GM12878 (cell line): ENCODE measurements at regions not wholly inside any gene's neighbourhood (a gene's known extent, or its start where the extent isn't known, plus 50 kb on each side); places are given as distances from the start of the nearest gene placed in this dataset.

Experiments
- ATAC-seq: fragments of 200-7000 bp; cut with Tn5 transposase; 3 replicates; pipeline ENCODE4 v1.9.1; 2020; ENCODE audit warnings: mild to moderate bottlenecking, moderate library complexity
- BruUV-seq: library from RNA; stranded (reverse); fragments of 400-500 nt; replicated peaks from 2 replicates; lab custom pipeline; 2021; lab: Mats Ljungman, UMichigan
- CTCF ChIA-PET: fragments of 300-600 bp; sonication (Branson Sonifier 250); formaldehyde crosslinking; extraction: SDS; loops from one replicate; lab custom pipeline; 2021; ENCODE audit warnings: inconsistent platforms; lab: Yijun Ruan, JAX
- POLR2A ChIA-PET: fragments of 350-600 bp; formaldehyde crosslinking; extraction: SDS; loops from one replicate; lab custom pipeline; 2021; ENCODE audit warnings: inconsistent platforms; lab: Charles Lee
- RAD21 ChIA-PET: fragments of 300-600 bp; sonication (Branson Sonifier 250); formaldehyde crosslinking; loops from one replicate; lab custom pipeline; 2023; ENCODE audit warnings: antibody characterized with exemption; ENCODE audit not compliant: unreplicated experiment; lab: Charles Lee
- SMC1A ChIA-PET: fragments of 300-600 bp; sonication (Branson Sonifier 250); formaldehyde crosslinking; loops from one replicate; lab custom pipeline; 2023; ENCODE audit not compliant: unreplicated experiment, uncharacterized antibody; lab: Charles Lee
- DNase-seq: peaks from one replicate; pipeline ENCODE4 v3.0.0-alpha.2; 2011; ENCODE audit warnings: low read depth, low spot score
- FAIRE-seq: peaks from 3 replicates; lab custom pipeline; 2011; peaks lifted over from hg19 to GRCh38; lab: Jason Lieb, UNC
- H2AFZ ChIP-seq: 2 replicates; pipeline ENCODE4 v1.6.0; 2011; ENCODE audit warnings: low read depth, low read length, control low read depth; ENCODE audit not compliant: control insufficient read depth
- H3K27ac ChIP-seq: 2 replicates; pipeline ENCODE4 v1.5.1; 2011; ENCODE audit warnings: control low read depth; ENCODE audit not compliant: control insufficient read depth, insufficient read depth
- H3K27me3 ChIP-seq, 2 experiments: replicated peaks in 1 of 2; 2 replicates each; pipeline versions ENCODE4 v1.6.0 to v1.6.1; 2011; ENCODE audit warnings: low read length in 1 of 2; ENCODE audit not compliant: control insufficient read depth in 2 of 2, insufficient read depth in 2 of 2
- H3K36me3 ChIP-seq, 2 experiments: 2 replicates each; pipeline ENCODE4 v1.5.1; 2011; ENCODE audit warnings: low read length in 1 of 2; ENCODE audit not compliant: control insufficient read depth in 2 of 2, insufficient read depth in 2 of 2
- H3K4me1 ChIP-seq: 2 replicates; pipeline ENCODE4 v1.6.1; 2011; ENCODE audit warnings: mild to moderate bottlenecking, low read length, moderate library complexity, mixed read lengths; ENCODE audit not compliant: control insufficient read depth, insufficient read depth
- H3K4me2 ChIP-seq: 2 replicates; pipeline ENCODE4 v1.6.0; 2011; ENCODE audit warnings: control low read depth; ENCODE audit not compliant: control insufficient read depth, insufficient read depth
- H3K4me3 ChIP-seq: fragments of 200-600 bp; sonication (generic); 2 replicates; pipeline ENCODE4 v1.5.1; 2016
- H3K79me2 ChIP-seq: 2 replicates; pipeline ENCODE4 v1.6.0; 2011; ENCODE audit warnings: low read length; ENCODE audit not compliant: control insufficient read depth, insufficient read depth
- H3K9ac ChIP-seq: 2 replicates; pipeline ENCODE4 v1.8.0; 2011; ENCODE audit warnings: low read length, control low read depth, mixed read lengths; ENCODE audit not compliant: control insufficient read depth, insufficient read depth
- H3K9me3 ChIP-seq: replicated peaks from 3 replicates; pipeline ENCODE4 v1.5.1; 2011; ENCODE audit warnings: mild to moderate bottlenecking, low read length; ENCODE audit not compliant: control insufficient read depth, insufficient read depth
- H4K20me1 ChIP-seq: 2 replicates; pipeline ENCODE4 v1.6.0; 2011; ENCODE audit not compliant: control insufficient read depth, insufficient read depth
- BHLHE40 ChIP-seq, 2 experiments: fragments of 450-650 bp in 1 of 2; IDR thresholded peaks; 2 replicates each; pipeline ENCODE4 v1.6.1; 2011 to 2017; ENCODE audit warnings: low read depth in 2 of 2, borderline replicate concordance in 1 of 2, improper control_type of control experiment in 1 of 2, low read length in 1 of 2, mild to moderate bottlenecking in 1 of 2
- CREB1 ChIP-seq: IDR thresholded peaks from 2 replicates; pipeline ENCODE4 v1.6.1; 2012; ENCODE audit warnings: low read depth, mild to moderate bottlenecking, inconsistent platforms
- HDAC2 ChIP-seq: fragments of 200-600 bp; sonication (generic); IDR thresholded peaks from 2 replicates; pipeline ENCODE4 v1.6.1; 2017
- KDM1A ChIP-seq: fragments of 200-600 bp; sonication (generic); IDR thresholded peaks from 2 replicates; pipeline ENCODE4 v1.6.1; 2016; ENCODE audit warnings: borderline replicate concordance
- LARP7 ChIP-seq: fragments of 450-650 bp; IDR thresholded peaks from 2 replicates; pipeline ENCODE4 v1.6.1; 2017; ENCODE audit warnings: mild to moderate bottlenecking
- MEF2B ChIP-seq: fragments of 450-650 bp; IDR thresholded peaks from 2 replicates; pipeline ENCODE4 v1.6.1; 2018; ENCODE audit warnings: mild to moderate bottlenecking, moderate library complexity; ENCODE audit not compliant: partially characterized antibody, poor library complexity, severe bottlenecking
- POU2F2 ChIP-seq: IDR thresholded peaks from 3 replicates; pipeline ENCODE4 v1.6.1; 2011; ENCODE audit warnings: low read depth, mild to moderate bottlenecking, low read length, borderline replicate concordance
- SREBF1 ChIP-seq: IDR thresholded peaks from 2 replicates; pipeline ENCODE4 v1.6.1; 2012; ENCODE audit warnings: mild to moderate bottlenecking, low read length
- ZNF217 ChIP-seq: fragments of 450-650 bp; IDR thresholded peaks from 2 replicates; pipeline ENCODE4 v1.6.1; 2017; ENCODE audit warnings: antibody characterized with exemption, mild to moderate bottlenecking
- in situ Hi-C: fragments of 300-500 bp; cut with MboI; formaldehyde crosslinking; loops from 9 replicates; pipeline ENCODE4 v1.14.3; 2018; ENCODE audit warnings: mixed read lengths
- intact Hi-C: fragments of 100-400 bp; cut with micrococcal nuclease; formaldehyde crosslinking; loops from one replicate; pipeline ENCODE4 v1.14.2; 2022; ENCODE audit not compliant: unreplicated experiment
- TF ChIP-seq, protein P1 (sequence below), 3 experiments: IDR thresholded peaks in 2 of 3; conservative IDR thresholded peaks in 1 of 3; 2 replicates each; pipeline ENCODE4 v1.5.1; 2011; ENCODE audit warnings: low read depth in 3 of 3, low read length in 3 of 3, mild to moderate bottlenecking in 3 of 3, control low read depth in 2 of 3, moderate library complexity in 2 of 3, inconsistent platforms in 1 of 3, mixed read lengths in 1 of 3; ENCODE audit not compliant: control insufficient read depth in 2 of 3, insufficient read depth in 1 of 3; ENCODE audit errors: extremely low read depth in 1 of 3
- TF ChIP-seq, protein P2 (sequence below): fragments of 450-650 bp; IDR thresholded peaks from 2 replicates; pipeline ENCODE4 v1.6.1; 2016; ENCODE audit warnings: mild to moderate bottlenecking, moderate library complexity, borderline replicate concordance
- TF ChIP-seq, protein P3 (sequence below): fragments of 450-650 bp; IDR thresholded peaks from 2 replicates; pipeline ENCODE4 v1.6.1; 2017; ENCODE audit warnings: mild to moderate bottlenecking, moderate library complexity

DNA sequence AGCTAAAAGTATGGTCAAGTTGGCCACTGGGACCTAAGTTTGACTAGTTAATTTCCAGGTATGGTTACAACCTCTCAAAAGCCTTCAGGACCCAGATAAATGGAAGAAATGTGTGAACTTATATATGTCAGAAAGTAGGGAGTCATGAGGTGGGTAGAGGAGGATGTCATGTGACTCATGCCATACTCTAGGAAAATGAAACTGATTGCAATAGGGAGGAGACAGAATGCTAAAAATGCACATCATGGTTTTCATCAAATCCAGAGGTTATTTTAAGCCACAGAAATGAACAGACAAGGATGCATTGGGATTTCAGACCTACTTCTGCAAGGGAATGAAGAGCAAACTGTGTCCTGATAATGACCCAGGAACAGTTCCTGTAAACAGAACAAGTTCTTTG lies 310.0 kb downstream of the EDEM1 start:
- Histone ChIP-seq H3K27me3 (no peaks in the 10 kb centered on the region), H3K27ac (no peak overlapping the region), H4K20me1 (no peaks in the 10 kb centered on the region), H3K9ac (no peak overlapping the region), H3K36me3 (no peaks in the 10 kb centered on the region), H3K9me3 (no peaks in the 10 kb centered on the region; the same call in 2 of the 3 replicates), H3K4me2 (no peak overlapping the region), H3K79me2 (no peaks in the 10 kb centered on the region), H3K4me3 (no peak overlapping the region), H3K4me1 (peaks cover 15% of the 10 kb centered on the region), H2AFZ (no peak overlapping the region)
- DNase-seq (no peak), FAIRE-seq (no peak), ATAC-seq (no peak)
- SMC1A ChIA-PET, result no interaction called here
- CTCF ChIA-PET, result no interaction called here
- in situ Hi-C loops, result no loop called here
- RAD21 ChIA-PET, result no interaction called here
- POLR2A ChIA-PET, result no interaction called here
- intact Hi-C loops, result no loop called here
- no TSS peak for BruUV-seq
- TF ChIP-seq SREBF1, result no peak
- TF ChIP-seq, protein P1, sequence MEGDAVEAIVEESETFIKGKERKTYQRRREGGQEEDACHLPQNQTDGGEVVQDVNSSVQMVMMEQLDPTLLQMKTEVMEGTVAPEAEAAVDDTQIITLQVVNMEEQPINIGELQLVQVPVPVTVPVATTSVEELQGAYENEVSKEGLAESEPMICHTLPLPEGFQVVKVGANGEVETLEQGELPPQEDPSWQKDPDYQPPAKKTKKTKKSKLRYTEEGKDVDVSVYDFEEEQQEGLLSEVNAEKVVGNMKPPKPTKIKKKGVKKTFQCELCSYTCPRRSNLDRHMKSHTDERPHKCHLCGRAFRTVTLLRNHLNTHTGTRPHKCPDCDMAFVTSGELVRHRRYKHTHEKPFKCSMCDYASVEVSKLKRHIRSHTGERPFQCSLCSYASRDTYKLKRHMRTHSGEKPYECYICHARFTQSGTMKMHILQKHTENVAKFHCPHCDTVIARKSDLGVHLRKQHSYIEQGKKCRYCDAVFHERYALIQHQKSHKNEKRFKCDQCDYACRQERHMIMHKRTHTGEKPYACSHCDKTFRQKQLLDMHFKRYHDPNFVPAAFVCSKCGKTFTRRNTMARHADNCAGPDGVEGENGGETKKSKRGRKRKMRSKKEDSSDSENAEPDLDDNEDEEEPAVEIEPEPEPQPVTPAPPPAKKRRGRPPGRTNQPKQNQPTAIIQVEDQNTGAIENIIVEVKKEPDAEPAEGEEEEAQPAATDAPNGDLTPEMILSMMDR (IDR thresholded peaks at IDR 0.05 in 2 of 3, conservative IDR thresholded peaks at IDR 0.05 in 1 of 3; ENCODE audit: control insufficient read depth in 2 of 3, extremely low read depth in 1 of 3, insufficient read depth in 1 of 3, low read depth in 3 of 3, low read length in 3 of 3), result no peak
- TF ChIP-seq, protein P2, sequence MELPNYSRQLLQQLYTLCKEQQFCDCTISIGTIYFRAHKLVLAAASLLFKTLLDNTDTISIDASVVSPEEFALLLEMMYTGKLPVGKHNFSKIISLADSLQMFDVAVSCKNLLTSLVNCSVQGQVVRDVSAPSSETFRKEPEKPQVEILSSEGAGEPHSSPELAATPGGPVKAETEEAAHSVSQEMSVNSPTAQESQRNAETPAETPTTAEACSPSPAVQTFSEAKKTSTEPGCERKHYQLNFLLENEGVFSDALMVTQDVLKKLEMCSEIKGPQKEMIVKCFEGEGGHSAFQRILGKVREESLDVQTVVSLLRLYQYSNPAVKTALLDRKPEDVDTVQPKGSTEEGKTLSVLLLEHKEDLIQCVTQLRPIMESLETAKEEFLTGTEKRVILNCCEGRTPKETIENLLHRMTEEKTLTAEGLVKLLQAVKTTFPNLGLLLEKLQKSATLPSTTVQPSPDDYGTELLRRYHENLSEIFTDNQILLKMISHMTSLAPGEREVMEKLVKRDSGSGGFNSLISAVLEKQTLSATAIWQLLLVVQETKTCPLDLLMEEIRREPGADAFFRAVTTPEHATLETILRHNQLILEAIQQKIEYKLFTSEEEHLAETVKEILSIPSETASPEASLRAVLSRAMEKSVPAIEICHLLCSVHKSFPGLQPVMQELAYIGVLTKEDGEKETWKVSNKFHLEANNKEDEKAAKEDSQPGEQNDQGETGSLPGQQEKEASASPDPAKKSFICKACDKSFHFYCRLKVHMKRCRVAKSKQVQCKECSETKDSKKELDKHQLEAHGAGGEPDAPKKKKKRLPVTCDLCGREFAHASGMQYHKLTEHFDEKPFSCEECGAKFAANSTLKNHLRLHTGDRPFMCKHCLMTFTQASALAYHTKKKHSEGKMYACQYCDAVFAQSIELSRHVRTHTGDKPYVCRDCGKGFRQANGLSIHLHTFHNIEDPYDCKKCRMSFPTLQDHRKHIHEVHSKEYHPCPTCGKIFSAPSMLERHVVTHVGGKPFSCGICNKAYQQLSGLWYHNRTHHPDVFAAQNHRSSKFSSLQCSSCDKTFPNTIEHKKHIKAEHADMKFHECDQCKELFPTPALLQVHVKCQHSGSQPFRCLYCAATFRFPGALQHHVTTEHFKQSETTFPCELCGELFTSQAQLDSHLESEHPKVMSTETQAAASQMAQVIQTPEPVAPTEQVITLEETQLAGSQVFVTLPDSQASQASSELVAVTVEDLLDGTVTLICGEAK, result no peak
- TF ChIP-seq ZNF217, result no peak
- no peak for TF ChIP-seq KDM1A
- TF ChIP-seq CREB1, result no peak
- TF ChIP-seq LARP7, result no peak
- no peak for TF ChIP-seq HDAC2
- TF ChIP-seq, protein P3, sequence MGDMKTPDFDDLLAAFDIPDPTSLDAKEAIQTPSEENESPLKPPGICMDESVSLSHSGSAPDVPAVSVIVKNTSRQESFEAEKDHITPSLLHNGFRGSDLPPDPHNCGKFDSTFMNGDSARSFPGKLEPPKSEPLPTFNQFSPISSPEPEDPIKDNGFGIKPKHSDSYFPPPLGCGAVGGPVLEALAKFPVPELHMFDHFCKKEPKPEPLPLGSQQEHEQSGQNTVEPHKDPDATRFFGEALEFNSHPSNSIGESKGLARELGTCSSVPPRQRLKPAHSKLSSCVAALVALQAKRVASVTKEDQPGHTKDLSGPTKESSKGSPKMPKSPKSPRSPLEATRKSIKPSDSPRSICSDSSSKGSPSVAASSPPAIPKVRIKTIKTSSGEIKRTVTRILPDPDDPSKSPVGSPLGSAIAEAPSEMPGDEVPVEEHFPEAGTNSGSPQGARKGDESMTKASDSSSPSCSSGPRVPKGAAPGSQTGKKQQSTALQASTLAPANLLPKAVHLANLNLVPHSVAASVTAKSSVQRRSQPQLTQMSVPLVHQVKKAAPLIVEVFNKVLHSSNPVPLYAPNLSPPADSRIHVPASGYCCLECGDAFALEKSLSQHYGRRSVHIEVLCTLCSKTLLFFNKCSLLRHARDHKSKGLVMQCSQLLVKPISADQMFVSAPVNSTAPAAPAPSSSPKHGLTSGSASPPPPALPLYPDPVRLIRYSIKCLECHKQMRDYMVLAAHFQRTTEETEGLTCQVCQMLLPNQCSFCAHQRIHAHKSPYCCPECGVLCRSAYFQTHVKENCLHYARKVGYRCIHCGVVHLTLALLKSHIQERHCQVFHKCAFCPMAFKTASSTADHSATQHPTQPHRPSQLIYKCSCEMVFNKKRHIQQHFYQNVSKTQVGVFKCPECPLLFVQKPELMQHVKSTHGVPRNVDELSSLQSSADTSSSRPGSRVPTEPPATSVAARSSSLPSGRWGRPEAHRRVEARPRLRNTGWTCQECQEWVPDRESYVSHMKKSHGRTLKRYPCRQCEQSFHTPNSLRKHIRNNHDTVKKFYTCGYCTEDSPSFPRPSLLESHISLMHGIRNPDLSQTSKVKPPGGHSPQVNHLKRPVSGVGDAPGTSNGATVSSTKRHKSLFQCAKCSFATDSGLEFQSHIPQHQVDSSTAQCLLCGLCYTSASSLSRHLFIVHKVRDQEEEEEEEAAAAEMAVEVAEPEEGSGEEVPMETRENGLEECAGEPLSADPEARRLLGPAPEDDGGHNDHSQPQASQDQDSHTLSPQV, result no peak
- TF ChIP-seq MEF2B, result no peak
- TF ChIP-seq POU2F2, result no peak
- TF ChIP-seq BHLHE40 (IDR thresholded peaks at IDR 0.05; ENCODE audit: borderline replicate concordance in 1 of 2, low read depth in 2 of 2, low read length in 1 of 2), result no peak
